GM21367 (cell line): ENCODE measurements at regions not wholly inside any gene's neighbourhood (a gene's known extent, or its start where the extent isn't known, plus 50 kb on each side); places are given as distances from the start of the nearest gene placed in this dataset.

Experiments
- ATAC-seq: cut with Tn5 transposase; IDR thresholded peaks from one replicate; pipeline ENCODE4 v1.9.1; 2021; ENCODE audit not compliant: unreplicated experiment

DNA sequence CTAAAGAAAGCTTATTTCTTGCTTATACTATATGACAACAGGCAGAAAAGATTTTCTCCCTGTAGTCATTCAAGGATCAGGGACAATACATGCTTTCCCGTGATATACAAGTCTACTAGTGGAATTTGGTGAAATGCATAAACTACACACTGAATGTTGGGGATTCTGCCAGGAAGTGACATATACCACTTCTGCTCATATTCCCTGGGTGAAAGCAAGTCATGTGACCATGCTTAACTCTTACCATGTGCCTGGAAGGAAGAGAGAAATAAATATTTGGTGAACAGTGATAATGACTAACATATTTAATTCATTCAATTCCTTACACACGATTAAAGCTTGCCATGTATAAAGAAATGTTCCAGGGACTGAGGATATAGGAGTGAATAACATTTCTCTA lies 534.6 kb downstream of the PPARGC1A start:
- no peak for ATAC-seq

DNA sequence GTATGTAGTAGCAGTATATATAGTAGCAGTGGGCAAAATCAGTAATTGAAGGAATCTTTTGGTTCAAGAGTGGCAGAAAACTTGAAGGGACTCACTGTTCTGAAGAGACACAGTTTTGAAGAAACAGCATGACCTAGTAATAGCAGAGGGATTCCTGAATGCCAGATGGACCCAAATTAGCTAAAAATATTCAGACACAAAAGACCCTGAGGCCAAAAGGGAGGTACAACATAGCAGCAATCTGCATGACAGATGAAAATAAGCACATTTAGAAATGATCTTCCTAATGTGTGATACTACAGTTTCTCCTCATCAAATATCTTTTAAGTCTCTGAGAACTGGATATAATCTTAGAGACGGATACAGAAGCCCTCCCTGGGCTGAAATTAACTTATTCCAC lies 536.6 kb downstream of the PPARGC1A start:
- no peak for ATAC-seq

DNA sequence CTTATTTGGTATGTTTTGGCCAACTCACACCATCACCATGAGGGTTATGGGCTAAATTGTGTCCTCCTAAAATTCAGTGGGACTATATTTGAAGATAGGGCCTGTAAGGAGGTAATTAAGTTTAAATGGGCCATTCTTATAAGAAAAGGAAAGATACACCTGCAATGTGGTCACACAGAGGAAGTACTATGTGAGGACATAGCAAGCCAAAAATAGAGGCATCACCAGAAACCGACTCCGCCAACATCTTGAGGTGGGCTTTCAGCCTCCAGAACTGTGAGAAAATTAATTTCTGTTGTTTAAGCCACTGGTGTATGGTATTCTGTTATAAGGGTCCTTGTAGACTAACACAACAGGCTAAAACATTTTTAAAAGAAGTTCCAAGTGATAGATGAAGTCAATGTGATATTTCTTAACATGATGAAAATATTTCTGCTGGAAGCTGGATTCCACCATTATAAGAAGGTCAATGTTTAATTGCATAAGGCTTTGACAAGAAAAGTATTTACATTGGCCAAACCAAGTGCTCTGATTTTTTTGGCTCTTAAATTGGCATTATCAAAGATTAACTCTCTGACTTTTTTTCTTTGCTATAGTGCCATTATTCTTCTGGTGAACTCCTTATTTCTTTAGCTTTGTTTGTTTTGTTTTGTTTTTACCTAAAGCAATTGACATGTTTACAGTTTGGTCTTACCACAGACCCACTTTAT lies 540.9 kb downstream of the PPARGC1A start:
- ATAC-seq, result no peak

DNA sequence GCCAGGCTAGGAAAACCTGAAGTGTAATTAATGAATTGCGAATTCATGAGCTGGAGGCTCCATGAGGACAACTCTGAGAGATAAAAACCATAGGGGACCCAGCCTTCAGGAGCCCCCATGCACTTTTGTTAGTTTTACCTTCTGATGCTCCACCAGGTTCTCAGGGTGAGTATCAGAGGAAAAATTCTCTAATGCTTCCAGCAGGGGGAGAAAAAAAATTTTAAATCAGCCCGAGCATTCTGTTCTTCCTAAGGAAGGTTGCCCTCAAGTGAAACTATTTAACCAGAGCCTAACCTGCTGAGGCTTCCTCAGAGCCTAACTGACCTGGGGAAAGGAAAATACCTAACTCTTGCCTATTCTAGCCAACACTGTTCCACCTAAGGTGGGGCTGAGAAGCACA lies 552.6 kb downstream of the PPARGC1A start:
- no peak for ATAC-seq

DNA sequence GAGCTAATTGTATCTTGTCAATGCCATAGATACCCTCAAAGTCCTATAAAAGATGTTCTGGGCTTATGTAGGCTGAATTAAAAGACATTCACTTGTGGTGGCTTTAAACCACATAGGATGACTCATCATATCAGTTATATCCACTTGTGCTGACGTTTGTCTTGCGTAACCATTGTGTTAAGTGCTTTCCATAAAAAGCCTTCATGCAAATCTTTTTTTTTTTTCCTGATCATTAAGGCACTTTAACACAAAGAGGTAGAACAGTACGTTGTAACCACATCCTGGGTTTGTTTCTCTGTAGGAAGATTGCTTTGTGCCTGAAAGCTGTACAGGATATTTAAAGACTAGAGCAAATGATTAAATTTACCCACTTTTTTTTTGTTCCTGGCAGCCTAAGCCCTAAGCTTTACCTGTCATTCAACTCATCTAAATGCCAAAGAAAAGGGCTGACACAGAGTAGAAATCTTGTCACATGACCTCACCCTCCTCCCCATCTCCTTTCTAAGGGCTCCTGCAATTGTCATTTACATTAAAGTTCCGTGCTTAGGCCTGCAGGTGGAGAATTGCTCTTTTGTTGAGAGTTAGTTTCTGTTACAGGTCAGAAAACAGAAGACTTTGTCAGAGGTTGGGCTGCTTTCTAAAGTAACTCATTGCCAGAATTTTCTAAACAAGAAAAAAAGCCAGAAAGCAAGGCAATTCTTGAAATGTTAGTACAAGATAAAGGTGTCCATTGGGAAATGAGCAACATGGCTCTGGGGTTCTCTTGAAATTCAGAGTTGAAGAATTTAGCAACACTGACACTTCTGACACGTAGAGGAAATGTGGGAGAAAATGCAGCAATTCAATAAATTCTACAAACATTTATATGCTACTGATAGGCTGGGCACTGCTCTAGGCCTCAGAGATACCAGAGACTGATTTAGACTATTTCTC lies 555.6 kb downstream of the PPARGC1A start:
- peak; percentile 79 for ATAC-seq

DNA sequence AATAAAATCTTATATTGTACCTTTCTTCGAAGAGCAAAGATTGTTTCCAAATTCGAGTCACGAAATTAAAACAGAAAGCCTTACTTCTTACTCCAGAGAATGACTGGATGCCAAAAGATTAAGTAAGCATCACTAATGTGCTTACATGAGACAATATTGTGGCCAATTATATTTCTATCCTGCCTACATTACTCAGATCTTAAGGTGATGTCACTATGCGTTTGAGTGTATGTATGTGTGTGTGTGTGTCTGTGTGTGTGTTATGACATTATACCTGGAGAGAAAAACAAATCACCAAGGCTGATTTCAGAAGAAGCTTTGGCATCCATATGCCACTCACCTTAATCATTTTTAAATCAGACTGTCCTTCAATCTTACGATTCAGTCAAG lies 556.3 kb downstream of the PPARGC1A start:
- ATAC-seq, result no peak

DNA sequence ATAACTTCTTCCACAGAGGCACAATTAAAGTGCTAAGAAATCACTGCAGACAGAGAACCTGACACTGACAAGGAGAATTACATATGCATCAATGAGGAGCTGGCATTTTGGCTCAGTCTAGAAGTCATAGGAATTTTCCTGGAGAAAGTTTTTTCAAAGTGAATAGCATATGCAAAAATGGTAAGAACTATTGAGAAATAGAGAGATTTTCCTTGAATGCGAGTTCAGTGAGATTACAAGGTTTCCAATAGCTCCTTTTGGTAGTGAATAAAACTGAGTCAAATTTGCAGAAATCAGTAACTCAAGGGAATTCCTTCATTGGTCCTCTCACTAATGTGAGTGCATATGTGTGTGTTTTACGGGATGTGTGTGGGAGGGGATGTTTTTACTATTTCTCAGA lies 557.5 kb downstream of the PPARGC1A start:
- no peak for ATAC-seq

DNA sequence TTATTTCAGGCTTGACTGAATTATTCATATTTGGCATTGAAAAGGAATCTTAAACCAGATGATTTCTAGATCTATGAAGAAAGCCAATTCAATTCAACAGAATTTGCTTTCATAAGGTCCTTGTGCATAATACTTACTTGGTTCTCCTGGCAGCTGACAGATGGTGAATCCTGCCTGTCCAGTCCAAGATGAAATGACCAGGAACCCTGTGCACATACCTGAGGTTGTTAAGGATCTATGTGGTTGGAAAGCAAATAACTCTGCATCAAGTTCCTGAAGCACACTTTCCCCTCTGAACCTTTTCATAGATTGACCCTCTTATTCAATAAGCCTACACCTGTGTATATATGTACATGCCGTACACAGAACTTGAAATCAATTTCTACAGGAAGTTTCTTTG lies 562.7 kb downstream of the PPARGC1A start:
- ATAC-seq, result no peak

DNA sequence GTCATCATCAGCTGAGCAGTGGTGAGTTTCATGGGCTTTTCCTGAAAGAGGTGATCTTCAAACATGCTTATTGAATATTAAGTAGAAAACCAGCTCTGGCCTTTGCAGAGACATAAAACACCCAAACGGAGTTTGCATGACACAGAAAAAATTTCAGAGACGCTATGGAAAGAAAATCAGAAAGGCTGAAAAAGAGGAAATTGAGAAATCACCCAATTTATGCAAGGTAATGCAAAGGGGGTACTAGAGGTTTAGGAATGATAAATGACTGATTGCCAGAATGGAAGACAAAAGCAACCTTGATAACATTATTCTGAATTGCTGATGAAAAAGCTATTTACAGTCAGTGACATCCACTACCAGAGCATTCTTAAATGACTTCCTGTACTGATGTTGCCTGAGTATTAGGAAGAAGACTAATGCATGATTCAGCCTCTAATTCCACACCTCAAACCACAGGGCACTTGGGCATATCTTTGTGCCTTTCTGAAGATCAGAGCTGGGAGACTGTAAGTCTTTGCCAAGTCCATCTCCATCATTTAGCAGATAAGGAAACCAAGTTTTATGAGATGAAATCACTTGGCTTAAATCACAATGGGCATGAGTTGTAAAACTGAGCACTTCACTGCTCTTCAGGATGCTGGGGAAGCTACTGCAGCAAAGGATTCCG lies 565.7 kb downstream of the PPARGC1A start:
- ATAC-seq, result no peak

DNA sequence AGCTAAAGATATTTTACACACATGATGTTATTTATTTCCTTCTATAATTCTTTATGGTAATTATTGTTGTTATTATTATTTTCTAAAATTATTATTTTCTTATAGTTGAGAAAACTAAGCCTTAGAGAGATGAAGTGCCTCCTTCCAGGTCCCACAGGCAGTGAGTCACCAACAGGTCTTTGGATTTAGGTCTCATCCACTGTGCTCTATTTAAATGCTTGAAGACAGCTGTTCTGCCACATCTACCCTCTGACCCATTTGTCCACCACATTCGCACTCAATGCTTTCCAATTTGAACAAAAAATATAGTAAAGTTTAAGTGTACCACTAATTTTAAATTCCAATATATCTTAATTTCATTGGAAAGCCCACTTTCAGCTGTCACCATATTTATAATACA lies 566.4 kb downstream of the PPARGC1A start:
- ATAC-seq, result no peak

DNA sequence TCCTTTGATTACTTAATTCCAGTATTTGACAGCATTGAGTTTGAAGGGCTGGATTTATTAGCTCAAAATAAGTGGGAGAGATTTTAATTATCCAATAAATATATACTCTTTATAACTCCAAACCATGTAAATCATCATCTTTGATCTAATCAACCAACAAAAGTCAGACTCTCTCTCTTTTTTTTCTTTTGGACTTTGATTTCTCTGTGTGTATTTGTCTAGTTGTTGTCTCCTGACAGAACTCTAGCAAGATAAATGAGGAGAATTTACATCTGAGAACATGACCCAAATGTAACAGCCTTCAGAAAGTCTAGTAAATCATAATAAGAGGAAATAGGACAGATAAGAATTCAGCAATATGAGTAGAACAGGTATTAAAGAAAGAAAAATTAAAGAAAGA lies 567.1 kb downstream of the PPARGC1A start:
- ATAC-seq, result no peak

DNA sequence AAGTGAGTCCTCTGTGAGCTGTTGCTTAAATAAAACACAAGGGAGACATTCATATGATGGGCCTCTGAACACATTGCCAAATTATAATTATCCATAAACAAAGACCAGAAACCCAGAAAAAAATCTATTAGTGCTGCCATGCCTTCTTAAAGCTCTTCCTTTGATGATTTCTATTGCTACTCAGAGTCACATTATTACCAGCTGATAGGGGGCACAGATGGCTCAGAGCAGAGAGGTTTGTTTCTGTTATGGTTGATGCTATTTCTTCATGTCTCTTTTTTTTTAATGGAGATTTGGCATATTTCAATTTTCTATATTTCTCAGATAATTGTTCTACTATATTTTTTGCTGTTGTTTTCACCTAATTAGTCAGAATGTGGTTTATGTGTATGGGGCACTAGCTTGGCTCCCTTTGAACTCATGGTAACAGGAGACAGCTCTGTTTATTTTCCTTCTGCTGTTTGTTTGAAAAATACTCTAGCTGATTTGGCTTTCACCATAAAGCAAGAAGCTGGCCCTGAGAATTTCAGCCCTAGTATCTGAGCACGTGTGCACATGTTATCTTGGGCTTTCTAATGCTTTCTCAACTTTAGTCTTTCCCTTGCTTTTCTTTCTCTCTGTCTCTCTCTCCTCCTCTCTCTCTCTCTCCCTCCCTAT lies 568.8 kb downstream of the PPARGC1A start:
- ATAC-seq, result no peak

DNA sequence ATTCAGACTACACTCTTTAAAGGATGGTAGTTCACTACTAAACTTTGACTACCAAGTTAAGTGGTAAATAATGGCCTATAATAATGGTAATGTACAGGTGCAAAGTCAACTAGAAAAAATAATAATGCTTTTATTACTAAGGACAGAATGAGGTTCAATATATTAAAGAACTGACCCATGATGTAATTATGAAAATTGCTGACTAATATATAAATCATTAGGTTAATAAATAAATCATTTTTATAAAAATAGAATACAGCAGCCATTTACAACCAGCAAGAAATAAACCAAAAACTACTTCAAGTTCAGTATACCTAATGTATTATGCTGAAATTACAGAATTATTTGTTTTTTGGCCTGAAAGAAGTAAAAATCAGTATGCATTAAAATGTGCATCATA lies 577.2 kb downstream of the PPARGC1A start:
- ATAC-seq, result no peak

DNA sequence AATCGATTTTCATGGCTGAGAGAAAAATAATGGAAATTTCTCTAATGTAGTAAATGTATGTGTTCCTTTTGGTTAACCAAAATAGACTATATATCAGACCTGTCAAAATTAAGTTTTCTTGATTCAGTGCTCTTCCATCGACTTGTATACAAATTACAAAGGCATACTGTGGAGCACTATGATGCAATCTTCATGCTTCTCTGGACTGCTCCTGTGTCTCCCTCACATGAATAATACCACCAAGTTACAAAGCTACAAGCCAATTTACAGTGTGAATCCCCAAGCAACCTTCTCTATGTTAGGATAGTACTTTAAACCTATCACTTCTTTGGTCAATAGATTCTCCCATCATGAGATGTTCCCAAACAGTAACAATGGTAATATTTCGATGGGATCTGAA lies 577.9 kb downstream of the PPARGC1A start:
- ATAC-seq, result no peak

DNA sequence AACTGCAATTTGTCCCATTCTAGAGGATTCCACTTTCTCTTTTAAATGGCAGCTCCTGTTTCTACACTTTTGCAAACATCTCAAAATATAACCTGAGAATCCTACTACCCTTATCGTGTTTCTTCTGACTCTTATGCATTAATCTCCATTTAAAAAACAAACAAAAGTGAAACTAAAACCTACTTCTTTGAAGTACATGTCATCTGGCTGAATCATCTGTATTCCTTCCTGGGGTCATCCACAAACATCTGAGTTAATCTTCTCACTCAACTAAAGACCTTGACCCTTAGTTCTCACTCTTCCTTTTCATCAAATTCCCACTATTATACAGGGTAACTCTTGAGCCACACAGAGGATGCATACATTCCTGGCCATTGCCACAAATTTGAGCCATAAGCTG lies 584.8 kb downstream of the PPARGC1A start:
- ATAC-seq, result no peak

DNA sequence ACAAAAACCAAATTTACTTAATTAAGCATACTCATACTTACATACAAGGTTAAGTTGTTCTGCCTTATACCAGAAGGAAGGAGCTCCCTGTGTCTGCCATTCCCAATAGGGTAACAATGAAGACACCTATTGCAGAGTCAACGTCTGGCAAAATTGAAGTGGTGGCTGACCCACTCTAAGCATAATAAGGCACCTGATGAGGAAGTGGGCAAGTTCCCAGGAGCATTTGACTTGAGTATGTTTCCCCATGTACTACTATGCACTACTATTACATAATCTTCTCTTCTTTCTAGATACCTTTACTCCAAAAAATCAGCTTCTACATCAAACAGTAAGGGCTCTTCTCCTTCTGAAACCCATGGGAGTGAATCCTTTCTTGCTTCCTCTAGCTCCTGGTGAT lies 591.5 kb downstream of the PPARGC1A start:
- no peak for ATAC-seq

DNA sequence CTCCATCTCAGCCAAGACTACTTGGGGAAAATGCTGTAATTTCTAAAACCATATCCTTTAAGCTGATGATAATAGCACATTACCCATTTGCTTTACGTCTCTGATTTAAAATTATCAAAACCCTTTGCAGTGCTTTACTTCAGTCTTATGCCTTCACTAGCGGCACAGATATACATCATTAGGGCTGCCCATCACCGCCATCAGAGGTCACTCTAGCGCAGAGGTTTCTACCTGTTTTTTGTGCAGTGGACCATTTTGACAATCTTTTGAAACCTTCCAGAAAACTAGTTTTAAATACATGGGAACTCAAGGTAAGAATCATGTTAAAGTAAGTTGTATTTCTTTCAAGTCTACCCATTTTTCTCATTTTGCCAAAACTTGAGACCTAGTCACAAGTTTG lies 592.5 kb downstream of the PPARGC1A start:
- no peak for ATAC-seq

DNA sequence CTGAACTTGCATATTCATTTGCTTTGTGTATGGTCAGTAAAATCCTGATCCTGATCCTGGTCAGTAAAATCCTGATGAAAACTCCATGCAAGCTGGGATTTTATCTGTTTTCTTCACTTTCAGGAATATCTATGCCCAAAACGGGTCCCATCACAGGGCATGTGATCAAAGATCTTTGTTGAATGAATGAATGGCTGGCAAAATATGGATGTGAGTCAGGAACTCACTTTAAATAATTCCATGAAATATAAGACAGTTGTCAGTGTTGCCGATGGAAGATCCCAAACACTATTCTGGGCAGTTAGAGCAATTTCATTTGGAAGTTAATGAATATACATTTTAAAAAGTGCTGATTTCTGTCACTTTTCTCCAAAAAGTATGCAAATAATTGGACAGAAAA lies 598.4 kb downstream of the GBA3 start:
- ATAC-seq, result no peak

DNA sequence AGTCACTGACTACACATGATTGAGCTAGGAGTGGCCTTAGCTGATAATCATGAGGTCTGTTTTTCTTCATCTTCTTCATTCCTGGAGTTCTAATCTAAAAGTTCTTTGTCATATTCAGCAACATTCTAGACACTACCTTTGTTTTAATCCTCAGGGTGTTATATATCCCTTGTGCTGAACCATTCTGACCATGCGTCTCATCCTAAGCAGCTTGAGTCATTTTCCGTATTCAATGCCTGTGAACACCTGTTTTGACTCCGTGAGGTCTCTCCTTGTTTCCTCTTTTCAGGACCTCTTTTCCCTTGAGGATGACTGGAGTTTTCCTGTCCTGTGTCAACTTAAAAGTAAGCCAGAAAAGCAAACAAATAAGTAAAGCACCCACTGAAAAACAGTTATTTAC lies 597.9 kb downstream of the GBA3 start:
- ATAC-seq, result no peak

DNA sequence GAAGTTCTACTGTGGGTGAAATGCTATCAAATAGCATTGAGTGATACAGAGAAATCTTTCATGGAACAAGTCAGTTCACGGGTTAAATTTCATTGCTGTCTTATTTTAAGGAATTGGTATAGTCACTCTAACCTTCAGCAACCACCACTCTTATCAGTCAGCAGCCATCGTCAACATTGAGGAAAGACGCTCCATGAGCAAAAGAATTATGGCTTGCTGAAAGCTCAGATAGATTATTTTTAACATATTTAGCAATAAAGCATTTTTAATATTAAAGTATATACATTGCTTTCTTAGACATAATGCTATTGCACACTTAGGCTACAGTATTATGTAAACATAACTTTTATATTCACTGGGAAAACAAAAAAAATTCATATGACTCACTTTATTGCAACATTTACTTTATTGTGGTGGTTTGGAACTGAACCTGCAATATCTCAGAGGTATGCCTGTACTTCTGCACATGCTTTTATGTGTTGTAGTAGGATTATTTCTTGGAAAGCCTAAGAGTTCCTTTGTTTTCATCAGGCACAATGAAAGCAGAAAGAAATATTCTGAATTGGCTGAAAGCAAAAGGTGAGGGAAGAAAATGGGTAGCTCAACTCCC lies 586.7 kb downstream of the GBA3 start:
- ATAC-seq, result no peak

DNA sequence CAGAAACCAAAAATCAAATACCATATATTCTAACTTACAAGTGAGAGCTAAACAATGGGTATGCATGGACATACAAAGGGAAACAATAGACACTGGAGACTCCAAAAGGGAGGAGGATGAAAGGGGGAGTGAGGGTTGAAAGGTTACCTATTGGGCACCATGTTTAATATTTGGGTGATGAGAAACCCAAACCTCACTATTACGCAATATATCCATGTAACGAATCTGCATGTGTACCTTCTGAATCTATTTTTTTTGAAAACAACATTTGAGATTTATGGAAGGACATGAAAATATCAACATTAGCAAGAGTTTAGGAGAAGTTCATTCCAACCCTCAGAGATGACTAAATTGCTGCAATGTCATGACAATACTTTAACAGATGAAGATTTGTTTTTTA lies 586.1 kb downstream of the GBA3 start:
- ATAC-seq, result no peak
